GM21737 (cell line): ENCODE measurements at regions not wholly inside any gene's neighbourhood (a gene's known extent, or its start where the extent isn't known, plus 50 kb on each side); places are given as distances from the start of the nearest gene placed in this dataset.

Experiments
- ATAC-seq: cut with Tn5 transposase; IDR thresholded peaks from one replicate; pipeline ENCODE4 v1.9.1; 2021; ENCODE audit warnings: mild to moderate bottlenecking, moderate library complexity; ENCODE audit not compliant: unreplicated experiment

DNA sequence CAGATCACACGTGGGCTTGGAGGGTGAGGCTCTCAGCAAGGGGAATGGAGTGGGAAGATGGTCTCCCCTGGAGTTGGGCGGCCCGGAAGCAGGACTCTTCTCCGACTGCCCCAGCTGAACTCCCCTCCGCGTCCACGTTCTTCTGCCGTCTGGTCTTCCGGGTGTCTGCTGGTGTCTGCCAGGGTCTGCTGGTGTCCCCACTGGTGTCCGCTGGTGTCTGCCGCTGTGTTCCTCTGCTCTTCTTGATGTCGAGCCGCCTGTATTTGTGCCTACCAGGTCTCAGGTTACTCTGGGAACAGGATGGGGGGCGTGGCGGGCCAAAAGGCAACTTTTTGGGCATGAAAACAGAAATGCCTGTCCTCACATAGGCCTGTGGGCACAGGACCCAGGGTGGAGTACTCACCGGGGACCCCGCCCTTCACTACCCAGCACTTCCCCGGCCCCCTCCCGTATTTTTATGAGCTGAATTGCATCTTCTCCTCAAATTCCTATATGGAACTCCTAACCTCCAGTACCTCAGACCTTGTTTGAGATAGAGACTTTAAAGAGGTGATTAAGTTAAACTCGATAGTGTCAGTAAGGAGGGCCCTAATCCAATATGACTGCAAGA lies 675.4 kb downstream of the SEMA5A start:
- ATAC-seq = no peak

DNA sequence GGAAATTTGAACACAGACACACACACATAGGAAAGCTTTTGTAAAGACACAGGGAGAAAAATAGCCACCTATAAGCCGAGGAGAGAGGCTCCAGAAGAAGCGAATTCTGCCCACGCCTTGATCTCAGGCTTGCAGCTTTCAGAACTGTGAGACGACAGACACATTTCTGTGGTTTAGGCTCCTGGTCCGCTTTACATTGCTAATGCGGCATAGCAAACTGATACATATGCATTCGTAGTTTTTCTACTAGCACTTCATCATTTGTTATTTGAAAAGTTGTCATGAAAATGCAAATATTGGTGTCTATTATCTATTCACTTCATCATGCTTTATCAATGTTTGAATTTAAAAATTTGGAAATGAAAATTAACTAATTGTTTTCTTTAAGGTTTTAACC lies 674.9 kb downstream of the SEMA5A start:
- no peak for ATAC-seq

DNA sequence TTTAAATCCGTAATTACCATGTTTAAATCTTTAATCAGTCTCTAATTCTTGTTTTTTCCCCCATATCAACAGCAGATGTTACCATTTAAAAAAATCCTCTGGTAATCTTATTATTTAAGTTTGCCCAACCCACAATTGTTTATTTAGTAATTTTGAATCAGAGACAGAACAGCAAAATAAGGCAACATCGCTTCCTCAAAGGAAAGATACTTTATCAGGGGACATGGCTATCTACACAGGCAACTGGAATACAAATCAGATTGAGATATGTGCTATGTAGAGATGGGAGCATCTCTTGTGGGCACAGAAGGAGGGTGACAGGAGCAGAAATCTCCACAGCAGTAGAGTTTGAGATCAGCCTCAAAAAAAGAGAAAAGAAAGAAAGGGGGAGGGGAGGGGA lies 674.4 kb downstream of the SEMA5A start:
- ATAC-seq = no peak

DNA sequence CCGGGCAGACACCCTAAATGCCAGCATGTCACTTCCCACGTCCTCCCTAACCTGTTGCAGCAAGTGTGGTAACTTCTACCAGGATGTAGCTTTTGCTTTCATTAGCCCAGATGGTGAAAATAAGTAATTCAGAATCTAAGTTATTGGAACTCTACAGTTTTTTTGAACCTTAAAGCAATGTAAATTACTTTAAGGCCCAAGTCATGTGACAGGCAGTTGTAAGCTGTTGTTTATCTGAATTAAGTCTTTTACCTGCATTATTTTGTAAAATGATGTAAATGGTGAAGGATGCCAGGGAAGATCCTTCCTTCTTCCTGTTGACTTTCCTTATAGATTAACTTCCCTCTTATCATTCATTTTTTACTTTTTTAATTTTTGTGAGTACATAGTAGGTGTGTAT lies 670.2 kb downstream of the SEMA5A start:
- ATAC-seq = no peak

DNA sequence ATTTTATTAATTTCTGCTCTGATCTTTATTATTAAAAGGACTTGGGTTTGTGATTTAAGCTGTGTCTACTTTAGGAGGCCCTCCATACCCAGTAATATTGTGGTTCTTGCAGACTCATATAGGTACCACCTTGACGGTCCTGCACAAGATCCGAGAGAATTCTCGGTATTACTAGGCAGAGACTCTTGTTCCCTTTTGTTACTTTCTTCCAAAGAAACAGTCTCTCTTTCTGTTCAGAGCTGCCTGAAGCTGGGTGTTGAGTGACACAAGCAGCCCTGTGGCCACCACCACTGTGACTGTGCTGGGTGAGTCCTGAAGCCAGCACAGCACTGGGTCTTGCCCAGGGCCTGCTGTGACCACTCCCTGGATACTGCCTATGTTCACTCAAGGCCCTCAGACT lies 666.6 kb downstream of the SEMA5A start:
- no peak for ATAC-seq

DNA sequence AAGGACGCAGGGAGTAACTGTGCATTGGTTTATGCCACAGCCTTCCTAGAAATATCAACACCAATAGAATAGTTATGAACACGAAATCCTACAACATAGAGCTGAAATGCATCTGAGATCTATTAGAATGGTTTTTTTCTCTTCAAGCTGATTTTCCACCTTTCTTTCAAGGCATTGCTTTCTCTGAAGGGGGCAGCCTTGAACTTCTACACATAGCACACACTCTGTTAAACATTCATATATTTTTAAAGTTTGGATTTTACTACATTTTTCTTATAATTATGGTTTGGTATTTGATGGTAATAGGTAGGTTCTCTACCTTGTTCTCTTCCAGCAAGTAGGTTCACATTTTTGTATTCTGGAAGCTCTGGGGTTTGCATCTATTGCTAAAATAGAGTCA lies 661.8 kb downstream of the SEMA5A start:
- ATAC-seq = no peak

DNA sequence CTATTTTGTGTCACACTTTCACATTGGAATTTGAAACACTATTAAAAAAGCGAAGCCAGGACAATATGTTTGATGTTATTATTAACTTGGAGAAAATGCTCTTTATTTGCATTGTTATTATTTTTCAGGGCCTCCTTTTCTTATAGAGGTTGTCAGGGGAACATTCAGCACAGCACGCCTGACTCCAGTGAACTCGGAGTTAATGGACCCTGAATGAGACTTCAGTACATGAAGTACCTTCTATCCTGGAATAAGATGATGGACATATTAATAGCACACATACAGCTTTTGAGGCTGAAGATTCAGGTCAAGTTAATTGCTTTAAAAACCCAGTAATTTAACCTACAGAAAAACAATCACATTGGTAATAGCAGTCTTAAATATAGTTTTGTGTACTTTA lies 652.9 kb downstream of the SEMA5A start:
- no peak for ATAC-seq

DNA sequence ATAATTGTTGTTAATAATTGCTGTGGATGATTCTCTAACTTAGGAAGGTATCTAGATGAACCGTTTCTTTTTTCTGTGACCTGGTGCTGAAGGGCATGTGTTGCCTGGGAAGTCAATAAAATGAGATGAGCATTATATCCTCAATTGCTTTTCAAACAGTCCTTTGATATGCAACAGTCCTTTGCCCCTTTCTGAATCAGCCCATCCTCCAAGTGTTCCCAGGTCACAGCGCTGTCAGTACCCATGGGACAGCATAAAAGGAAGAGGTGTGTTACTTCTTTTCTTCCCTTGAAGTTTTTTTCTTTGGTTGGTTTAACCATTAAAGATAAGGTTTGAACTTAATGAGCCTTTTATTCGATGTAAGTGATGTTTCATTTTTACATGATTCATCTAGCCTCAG lies 651.8 kb downstream of the SEMA5A start:
- ATAC-seq = no peak

DNA sequence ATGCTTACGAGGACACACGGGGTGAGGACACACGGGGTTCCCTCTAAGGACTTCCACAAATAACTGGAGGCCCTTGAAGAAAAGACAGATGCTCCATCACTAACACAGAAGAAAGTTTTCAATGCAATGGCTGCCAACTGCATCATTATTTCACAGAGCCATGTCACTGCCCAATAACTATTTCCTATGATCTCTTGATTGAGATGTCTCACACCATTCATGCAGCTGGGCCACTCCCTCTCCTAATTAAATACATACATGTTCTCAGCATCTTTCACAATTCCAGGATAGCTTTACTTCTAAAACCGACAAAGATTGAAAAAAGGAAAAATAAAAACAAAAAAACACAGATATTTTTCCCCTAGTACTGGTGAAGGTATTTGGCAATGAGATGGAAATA lies 650.8 kb downstream of the SEMA5A start:
- ATAC-seq = no peak

DNA sequence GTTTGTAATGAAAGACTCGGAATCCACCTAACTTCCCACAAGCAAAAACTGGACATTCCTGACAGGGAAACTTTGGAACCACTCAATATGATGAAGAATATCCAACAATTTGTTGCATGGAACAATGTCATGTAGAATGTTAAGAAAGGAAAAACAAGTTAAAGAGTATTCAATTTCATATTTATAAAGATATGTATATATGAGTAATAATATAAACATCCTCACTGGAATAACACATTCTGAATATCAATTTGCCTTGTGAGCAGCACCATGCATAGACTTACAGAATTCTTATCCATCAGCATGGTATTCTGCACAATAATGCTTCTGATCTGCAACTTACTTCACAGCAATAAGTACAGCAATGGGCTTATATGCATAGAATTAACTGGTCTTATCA lies 650.3 kb downstream of the SEMA5A start:
- no peak for ATAC-seq

DNA sequence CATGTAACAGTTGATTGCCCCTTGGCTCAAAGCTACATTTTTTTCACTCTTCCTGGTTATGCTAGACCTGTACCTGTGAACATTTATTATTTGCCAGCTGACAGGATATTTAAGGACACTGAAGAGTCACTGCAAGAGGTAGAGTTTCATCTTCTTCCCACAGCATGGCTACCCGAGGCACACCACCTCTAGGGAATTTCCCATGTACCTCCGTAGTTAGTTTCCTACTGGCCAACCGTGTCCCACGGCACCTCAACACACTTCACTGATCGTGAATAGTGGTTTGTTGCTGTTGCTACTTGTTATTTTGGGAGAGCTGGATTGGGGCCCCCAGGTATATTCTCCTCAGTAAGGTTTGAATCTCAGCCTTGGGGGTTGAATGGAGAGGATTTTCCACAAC lies 648.6 kb downstream of the SEMA5A start:
- no peak for ATAC-seq

DNA sequence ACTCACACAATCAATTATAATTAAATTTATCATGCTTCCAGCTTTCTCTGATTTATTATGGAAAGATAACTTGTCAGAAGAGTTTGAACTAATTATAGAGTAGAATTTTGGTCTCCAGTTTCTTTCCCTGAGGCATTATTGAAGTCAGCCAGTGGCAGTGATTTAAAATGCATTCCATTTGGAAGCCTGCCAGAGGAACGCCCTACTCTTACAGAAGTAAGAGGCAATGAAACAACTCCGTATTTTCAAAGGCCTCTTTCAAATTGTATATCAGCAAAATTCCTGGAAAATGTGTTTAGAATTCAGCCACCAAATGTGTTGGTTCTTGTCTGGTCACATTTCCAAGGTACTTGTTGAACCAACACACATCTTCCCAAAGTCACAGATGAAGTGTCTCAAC lies 640.9 kb downstream of the SEMA5A start:
- no peak for ATAC-seq

DNA sequence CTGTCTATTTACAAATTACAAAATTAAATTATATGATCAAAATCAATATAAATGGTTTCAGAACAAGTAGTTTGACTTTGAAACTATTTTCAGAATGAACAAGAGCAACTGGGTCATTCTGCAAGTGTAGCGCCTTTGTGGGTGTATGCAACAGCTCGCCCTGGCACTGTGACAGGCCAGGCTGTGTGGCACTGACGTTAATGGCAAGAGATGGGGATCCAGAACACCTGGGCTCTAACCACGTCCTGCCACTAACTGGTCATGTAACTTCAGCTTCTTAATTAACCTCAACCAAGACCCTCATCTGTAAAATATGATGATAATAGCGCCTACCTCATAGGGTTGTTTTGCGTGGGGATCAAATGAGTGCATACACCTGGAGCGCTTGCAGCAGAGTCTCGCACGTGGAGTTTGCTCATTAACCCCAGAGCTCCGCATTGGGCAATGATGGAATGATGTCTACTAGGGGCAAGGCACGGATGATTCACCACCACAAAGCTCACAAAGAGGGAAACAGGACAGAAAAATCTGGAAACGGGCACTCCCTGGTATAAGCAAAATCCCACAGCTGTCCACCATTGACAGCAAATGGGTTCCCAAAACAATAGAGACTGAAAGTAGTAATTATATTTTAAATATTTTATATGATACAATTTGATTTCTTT lies 639.4 kb downstream of the SEMA5A start:
- ATAC-seq = no peak

DNA sequence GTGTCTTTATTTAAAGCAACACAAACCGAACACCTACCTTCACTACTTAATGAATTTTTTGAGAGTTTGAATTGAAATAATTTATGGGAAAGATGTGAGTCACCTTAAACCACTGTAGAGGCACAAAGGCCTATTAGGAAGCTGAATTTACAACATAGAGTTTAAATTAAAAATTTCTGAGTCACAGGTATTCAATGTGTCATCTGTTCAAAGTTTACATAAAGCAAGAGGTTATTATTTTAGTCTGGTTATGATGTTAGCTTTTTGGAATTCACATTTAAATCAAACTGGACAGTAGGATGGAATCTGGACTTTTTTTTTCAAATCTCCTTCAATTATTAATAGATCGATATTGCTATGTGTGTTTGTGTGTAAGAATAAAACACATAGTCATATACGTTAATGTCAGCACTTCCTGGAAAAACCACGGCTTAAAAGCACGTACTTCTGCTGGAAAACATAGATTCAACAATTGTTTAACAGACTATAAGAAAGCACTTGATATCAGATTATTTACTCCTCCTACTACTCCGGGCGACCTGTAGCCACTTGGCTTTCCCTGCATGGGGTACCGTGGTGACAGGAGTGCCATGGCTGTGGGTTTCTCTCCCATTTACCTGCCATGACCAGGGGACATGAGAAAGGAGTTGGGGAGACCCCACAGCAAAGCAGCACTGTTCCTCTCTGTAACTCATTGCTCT lies 638.6 kb downstream of the SEMA5A start:
- no peak for ATAC-seq

DNA sequence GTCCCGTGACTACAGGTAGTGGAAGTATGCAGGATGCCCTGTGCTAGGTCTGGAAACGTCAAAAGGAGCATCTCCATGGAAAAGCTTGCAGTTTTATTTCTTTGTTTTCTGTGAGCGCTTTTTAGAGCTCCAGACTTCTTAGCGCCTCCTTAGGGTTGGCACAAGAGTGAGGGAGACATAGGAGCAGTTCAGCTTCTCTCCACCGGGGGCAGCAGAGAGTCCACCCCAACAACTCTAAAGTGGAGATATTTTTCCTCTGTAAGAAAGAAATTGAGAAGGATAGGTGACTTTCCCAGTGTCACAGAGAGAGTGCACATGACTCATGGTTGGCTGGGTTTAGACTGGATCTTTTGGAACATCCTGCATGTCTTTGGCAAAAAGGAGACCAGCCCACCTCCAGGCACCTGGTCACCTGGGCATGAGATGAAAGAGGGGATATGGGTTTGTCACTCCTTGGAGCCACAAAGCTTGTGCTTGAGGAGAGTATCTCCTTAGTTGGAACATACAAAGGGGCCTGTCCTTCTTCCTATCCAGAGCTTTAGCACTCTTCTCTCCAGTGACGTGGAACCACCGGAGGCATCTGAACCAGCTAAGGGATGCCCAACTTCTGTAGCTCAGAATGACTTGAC lies 637.7 kb downstream of the SEMA5A start:
- no peak for ATAC-seq

DNA sequence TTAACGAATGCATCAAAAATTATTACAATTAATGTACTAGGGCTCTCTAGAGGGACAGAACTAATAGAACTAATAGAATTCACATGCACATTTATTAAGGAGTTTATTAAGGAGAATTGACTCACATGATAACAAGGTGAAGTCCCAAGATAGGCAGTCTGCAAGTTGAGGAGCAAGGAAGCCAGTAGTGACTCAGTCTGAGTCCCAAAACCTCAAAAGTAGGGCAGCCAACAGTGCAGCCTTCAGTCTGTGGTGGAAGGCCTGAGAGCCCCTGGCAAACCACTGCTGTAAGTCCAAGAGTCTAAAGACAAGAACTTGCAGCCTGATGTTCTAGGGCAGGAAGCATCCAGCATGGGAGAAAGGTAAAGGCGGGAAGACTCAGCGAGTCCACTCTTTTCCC lies 633.8 kb downstream of the SEMA5A start:
- no peak for ATAC-seq

DNA sequence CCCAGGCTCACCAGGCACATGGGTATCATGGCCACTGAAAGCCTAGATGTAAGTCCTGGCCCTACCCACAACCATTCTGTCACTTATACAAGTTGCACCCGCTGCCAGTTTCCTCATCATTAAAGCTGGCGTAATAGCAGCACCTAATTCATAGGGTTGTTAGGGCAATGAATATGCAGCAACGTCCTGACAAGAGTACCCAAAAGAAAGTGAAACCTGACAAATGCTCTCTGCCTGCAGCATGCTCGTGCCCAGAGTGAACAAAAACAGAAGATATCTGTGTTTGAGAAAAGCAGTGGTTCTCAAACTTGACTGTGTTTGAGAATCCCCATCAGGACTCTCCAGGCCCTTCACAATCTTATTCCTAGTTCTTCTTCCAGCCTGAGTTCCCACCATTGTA lies 632.4 kb downstream of the SEMA5A start:
- no peak for ATAC-seq

DNA sequence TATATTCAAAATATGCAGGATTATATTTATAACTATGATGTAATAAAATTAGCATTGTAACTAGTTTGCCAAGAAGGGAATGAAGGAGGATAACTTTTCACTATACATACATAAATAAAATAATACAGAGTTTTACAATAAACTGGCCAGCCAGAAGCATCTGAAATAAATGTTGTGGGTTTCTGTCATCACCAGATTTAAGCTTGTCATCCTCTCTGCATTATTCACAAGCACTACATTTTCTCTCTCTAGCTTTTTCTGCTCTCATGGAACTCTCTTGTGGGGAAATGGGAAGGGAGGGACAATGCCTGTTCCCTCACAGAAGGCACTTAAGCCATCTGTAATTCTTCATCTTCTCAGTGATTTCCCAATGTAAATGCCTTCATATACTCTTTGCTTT lies 626.8 kb downstream of the SEMA5A start:
- no peak for ATAC-seq

DNA sequence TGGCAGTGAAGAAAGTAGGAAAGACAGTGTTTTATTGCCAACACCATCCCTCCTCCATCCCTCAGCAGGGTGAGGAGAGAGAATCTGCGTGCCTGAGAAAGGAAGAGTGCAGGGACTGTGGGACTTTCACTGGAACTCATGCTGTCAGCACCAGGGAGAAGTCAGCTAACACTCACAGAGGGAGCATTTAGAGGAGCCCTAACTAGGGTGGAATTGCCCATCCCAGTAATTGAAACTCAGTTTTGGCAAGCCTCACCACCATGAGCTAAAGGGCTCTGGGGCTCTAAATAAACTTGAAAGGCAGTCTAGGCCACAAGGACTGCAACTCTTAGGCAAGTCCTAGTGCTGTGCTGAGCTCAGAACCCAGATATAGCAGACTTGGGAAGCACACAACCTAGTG lies 622.3 kb downstream of the SEMA5A start:
- no peak for ATAC-seq

DNA sequence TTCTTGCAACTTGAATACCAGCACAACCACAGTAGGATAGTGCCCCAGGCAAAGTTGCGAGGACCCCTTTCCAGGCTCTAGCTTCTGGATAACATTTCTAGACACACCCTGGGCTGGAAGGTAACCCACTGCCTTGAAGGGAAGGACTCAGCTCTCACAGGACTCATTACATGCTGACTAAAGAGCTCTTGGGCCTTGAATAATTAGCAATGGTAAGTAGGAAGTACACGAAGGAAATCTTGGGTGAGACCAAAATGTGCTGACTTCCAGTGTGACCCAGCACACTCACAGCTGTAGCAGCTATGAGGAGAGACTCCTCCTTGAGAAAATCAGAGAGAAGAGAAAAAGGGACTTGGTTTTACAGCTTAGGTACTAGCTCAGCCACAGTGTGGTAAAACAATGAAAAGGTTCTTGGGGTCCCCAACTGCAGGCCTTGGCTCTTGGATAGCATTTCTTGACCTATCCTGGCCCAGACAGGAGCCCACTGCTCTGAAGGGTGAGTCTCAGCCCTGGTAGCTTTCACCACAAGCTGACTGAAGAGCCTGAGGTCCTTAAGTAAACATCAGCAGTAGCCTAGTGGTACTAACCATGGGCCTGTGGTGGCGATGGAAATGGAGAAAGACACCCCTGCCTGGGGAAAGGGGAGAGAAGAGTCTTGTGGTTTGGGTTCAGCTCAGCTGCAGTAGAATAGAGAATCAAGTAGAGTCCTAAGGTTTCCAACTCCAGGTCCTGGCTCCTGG lies 621.7 kb downstream of the SEMA5A start:
- ATAC-seq = no peak

DNA sequence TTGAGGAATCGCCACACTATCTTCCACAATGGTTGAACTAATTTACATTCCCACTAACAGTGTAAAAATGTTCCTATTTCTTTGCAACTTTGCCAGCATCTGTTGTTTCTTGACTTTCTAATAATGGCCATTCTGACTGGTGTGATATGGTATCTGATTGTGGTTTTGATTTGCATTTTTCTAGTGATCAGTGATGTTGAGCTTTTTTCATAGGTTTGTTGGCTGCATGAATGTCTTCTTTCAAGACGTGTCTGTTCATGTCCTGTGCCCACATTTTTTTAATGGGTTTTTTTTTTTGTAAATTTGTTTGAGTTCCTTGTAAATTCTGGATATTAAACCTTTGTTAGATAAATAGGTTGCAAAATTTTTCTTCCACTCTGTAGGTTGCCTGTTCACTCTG lies 615.9 kb downstream of the SEMA5A start:
- no peak for ATAC-seq
